Left colon (tissue), 2 donors: ENCODE measurements at regions not wholly inside any gene's neighbourhood (a gene's known extent, or its start where the extent isn't known, plus 50 kb on each side); places are given as distances from the start of the nearest gene placed in this dataset.
"Not testable (repeated sequence)": the region's sequence is repeated elsewhere in the genome, so short reads cannot be mapped to it uniquely, and the experiment has no call there.

Experiments used
- ATAC-seq: fragments of 200-7000 bp; cut with Tn5 transposase; one replicate; pipeline ENCODE4 v1.9.1; 2020; ENCODE audit warnings: mild to moderate bottlenecking, moderate library complexity
- DNase-seq, 2 donors: peaks; one replicate each; pipeline ENCODE4 v3.0.0-alpha.2; 2020
- intact Hi-C, 2 donors: fragments of 100-400 bp; cut with DNase I in 1 of 2; cut with micrococcal nuclease in 1 of 2; formaldehyde crosslinking; loops; one replicate each; pipeline versions ENCODE4 v1.11.2 to v1.14.0; 2022; cut with DNase I, micrococcal nuclease
- donor health status: DM: no; HTN: no; CAD: no.
- donor health status: DM: yes; HTN: yes; CAD: no.

DNA sequence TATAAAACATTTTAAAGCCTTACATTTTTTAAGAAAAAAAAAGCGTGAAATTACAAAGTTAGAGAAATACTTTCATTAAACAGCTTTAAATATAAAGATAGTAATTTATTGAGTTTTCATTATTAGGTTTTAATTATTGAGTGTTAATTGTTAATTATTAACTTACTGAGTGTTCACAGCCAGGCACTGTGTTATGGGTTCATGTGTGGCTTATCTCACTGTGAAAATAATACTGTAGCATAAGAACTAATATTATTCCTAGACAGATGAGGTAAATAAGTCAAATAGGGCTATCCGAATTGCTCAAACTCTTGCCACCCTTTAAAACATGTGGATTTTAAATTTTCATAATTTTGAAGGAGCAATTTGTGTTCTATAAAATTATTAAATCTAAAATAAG lies 956.1 kb upstream of the PCDH20 start:
- no peak for ATAC-seq
- intact Hi-C loops: no loop called here

DNA sequence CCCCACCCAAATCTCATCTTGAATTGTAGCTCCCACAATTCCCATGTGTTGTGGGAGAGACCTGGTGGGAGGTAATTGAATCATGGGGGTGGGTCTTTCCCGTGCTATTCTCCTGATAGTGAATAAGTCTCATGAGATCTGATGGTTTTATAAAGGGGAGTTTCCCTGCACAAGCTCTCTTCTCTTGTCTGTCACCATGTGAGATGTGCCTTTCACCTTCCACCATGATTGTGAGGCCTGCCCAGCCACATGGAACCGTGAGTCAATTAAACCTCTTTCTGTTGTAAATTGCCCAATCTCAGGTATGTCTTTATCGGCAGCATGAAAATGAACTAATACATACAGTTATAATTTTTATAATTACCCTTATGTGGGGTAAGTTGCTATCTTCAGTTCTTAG lies 952.3 kb upstream of the PCDH20 start:
- DNase-seq, intact Hi-C loops, ATAC-seq: not testable (repeated sequence)

More for the DNA sequence above, 956.1 kb upstream of the PCDH20 start:
- DNase-seq: no peak

GRCh38 chr13:62360609-62361008 lies 945.0 kb upstream of the PCDH20 start:
- intact Hi-C loops: no loop called here
- ATAC-seq (no peak), DNase-seq (no peak)

- intact Hi-C loops: no loop called here
- ATAC-seq: no peak
- DNase-seq: no peak
Observed at GRCh38 chr13:62358646-62358932, 942.9 kb upstream of the PCDH20 start.

DNA sequence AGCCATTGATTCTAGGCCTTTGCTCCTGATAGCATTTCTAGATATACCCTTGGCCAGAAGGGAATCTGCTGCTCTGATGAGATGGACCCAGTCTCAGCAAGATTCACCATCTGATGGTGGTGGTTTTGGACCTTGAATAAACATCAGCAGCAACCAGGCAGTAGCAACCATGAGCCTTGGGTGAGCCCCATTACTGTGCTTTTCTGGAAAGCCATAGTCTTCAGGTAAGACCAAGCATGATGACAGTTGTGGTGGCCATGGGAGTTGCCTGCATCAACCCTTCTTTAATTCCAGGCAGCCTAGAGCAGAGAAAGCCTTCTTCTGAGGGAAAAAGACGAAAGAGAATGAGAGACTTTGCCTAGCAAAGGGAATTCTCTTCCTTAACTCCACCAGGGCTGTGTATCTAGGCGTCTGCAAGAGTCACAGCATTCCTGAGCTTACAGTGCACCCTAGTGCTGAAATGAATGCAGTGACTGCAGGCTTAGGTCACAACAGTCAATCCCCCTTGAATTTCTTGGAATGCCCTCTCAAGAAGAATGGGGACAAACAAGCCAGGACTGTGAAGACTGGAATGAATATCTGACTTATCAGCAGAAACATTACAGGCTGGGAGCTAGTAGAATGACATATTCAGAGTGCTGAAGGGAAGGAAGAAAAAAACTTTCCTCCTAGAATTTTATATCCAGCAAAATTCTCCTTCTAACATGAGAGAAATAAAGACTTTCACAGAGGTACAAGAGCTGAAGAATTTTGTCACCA lies 942.4 kb upstream of the PCDH20 start:
- intact Hi-C loops: no loop called here
- ATAC-seq (no peak), DNase-seq (no peak)

DNA sequence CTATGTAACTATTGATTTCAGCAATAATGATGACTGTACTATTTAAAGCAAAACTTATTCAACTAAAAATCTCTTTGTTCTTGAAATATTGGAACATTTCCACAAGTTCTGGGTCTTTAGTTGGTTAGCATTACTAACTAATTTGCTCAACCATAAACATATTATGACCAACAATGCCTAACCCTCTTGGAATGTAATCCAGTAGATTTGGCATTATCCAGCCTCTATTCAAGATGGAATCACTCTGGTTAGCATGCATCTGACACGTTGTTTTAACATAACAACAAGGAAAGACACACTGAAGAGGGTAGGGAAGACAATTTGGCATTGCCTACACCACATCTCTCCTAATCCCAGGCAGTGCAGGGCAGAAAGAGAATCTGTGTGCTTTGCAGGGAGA lies 941.3 kb upstream of the PCDH20 start:
- DNase-seq (no peak), ATAC-seq (no peak)
- intact Hi-C loops: no loop called here

GRCh38 chr13:62337109-62337880 lies 921.6 kb upstream of the PCDH20 start:
- ATAC-seq: no peak
- DNase-seq: no peak
- intact Hi-C loops: no loop called here

DNA sequence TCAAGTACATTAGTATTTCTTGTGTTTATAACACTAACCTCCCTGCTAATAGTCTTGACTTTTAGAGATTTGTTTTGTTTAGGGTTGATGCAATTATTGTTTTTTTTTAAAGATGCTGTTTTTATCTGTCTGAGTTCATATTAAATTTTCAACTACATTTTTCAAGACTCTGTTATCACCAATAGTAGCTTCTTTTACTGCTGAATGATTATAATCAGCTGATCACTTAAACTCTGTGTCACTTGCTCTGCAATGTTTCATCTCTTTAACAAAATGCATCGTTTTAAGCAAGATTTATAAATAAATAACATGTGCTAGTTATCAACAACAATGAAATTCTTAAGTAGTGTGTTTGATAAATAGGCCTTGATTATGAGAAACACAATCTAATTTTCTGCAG lies 920.9 kb upstream of the PCDH20 start:
- ATAC-seq: no peak
- DNase-seq: no peak
- intact Hi-C loops: no loop called here

DNA sequence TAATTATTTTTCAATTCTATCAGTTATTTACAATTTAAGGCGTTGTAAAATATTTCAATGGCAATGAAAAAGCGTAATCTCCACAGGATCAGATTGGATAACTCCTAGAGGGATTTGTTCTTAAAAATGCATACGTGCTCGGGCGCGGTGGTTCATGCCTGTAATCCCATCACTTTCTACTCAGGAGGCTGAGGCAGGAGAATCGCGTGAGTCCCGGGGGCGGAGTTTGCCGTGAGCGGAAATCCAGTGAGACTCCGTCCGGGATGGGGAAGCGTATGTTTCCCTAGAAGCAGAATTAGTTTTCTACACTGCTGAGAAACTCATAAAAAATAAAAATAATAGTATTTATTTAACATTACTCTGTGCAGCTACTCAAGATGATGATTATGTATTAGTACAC lies 917.8 kb upstream of the PCDH20 start:
- ATAC-seq (no peak), DNase-seq (no peak)
- intact Hi-C loops: no loop called here

DNA sequence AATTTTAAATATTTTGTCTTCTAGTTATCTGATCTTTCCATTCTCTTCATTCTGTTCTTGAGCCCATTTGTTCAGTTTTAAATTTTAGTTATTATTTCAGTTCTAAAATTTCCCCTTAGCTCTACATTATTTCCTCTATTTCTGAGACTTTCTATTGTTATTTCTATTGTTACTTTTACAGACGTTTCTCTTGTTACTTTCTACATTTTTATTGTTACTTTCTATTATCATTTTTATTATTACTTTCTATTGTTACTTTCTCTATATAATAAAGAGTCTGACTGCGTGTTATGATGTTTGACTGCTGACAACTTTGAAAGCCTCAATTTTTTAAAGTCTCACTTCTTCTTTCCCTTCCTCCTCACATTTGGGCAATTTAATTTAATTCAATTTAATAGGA lies 915.7 kb upstream of the PCDH20 start:
- no peak for ATAC-seq
- intact Hi-C loops: no loop called here
- DNase-seq: no peak

GRCh38 chr13:62327367-62327766 lies 911.7 kb upstream of the PCDH20 start:
- ATAC-seq (no peak), DNase-seq (no peak)
- intact Hi-C loops: no loop called here

GRCh38 chr13:62324842-62325241 lies 909.2 kb upstream of the PCDH20 start:
- DNase-seq: no peak
- intact Hi-C loops: no loop called here
- no peak for ATAC-seq

GRCh38 chr13:62321895-62322294 lies 906.2 kb upstream of the PCDH20 start:
- intact Hi-C loops: no loop called here
- DNase-seq (no peak), ATAC-seq (no peak)

GRCh38 chr13:62321139-62321538 lies 905.5 kb upstream of the PCDH20 start:
- no peak for ATAC-seq
- intact Hi-C loops: no loop called here
- DNase-seq: no peak

- intact Hi-C loops: no loop called here
- no peak for DNase-seq
- no peak for ATAC-seq
Observed at GRCh38 chr13:62320129-62321108, 904.8 kb upstream of the PCDH20 start.

- ATAC-seq (no peak), DNase-seq (no peak)
- intact Hi-C loops: no loop called here
Observed at GRCh38 chr13:62309904-62310303, 894.3 kb upstream of the PCDH20 start.

GRCh38 chr13:62305756-62306155 lies 890.1 kb upstream of the PCDH20 start:
- DNase-seq (no peak), ATAC-seq (no peak)
- intact Hi-C loops: no loop called here

DNA sequence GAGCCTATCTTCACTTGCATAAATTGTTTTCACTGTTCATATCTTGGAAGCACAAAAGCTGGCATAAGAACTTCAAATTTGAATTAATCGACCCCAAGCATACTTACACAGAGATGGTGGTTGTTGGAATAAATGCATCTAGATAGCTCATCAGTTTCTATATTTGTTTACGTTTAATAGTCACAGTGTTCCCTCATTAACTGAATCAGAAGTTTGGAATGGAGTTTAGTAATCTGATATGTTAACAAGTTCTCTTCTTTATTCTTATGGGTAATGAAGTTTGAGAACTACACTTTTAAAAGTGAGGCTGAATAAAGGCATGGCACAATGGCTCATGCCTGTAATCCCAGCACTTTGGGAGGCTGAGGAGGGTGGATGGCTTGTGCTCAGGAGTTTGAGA lies 886.7 kb upstream of the PCDH20 start:
- ATAC-seq (no peak), DNase-seq (no peak)
- intact Hi-C loops: no loop called here

- intact Hi-C loops: no loop called here
- no peak for DNase-seq
- no peak for ATAC-seq
Observed at GRCh38 chr13:62299988-62300387, 884.3 kb upstream of the PCDH20 start.

DNA sequence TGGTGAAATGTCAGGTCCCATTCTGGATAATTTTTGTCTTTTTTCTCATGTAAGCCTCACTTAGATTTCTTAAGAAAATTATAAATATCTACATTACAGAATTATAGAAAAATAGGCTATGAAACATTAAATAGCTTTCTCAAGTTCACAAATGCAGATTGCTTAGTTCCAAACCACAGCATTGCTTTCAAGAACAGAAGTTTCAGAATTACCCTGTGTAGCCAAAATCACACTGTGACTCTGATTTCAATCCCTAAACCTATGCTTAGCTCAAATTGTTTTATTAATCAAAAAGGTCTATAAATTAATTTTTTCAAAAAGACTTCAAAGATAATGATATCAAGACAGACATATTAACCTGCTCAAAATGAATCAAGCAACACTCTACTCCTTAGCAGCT lies 881.2 kb upstream of the PCDH20 start:
- ATAC-seq (no peak), DNase-seq (no peak)
- intact Hi-C loops: no loop called here
